ENCODE measurements at regions not wholly inside any gene's neighbourhood (a gene's known extent, or its start where the extent isn't known, plus 50 kb on each side); places are given as distances from the start of the nearest gene placed in this dataset.

GRCh38 chr14:98962118-98962517 is 309.9 kb downstream of the BCL11B start:
- TF ChIP-seq POLR2A (IDR thresholded peaks at IDR 0.05) (no peak), CTCF (IDR thresholded peaks at IDR 0.05) (no peak)

Data from suprapubic skin (tissue), 3 donors.